ENCODE measurements at regions not wholly inside any gene's neighbourhood (a gene's known extent, or its start where the extent isn't known, plus 50 kb on each side); places are given as distances from the start of the nearest gene placed in this dataset.
A peak's percentile ranks its signal among the peaks of the same experiment; 100 is the strongest.

DNA sequence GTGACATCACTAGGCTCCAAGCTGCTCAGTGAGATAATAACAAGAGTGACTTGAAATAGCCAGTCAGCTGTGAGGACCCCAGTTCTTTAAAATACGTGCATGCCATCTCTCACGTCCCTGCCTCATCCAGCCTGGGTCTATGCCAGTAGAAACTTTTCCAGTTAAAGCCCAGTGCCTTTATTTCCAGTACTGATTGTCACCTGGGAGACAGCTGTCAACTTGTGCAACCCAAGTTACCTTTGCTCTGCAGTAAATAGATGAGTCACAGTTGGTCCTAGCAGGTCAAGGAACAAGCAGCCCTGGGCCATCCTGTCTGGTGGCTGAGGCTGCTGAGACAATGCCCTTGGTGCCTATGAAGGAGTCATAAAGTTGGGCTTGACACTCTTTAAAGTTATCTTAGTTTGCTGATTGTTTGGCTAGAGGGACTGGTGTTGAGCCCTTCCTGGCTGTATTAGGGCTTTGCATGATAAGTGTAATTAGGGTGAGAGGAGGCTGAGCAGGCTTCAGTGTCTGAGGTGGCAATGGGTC lies 228.7 kb downstream of the LACC1 start:
- Histone ChIP-seq H3K4me3 (ENCODE audit: low read depth, low read length) (no peak overlapping the region), H3K27me3 (ENCODE audit: control insufficient read depth, insufficient read depth, low read length) (no peaks in the 10 kb centered on the region), H3K36me3 (ENCODE audit: control insufficient read depth, insufficient read depth, low read length) (no peaks in the 10 kb centered on the region)
- no peak for DNase-seq (ENCODE audit: low read depth)
- TF ChIP-seq, protein P1, sequence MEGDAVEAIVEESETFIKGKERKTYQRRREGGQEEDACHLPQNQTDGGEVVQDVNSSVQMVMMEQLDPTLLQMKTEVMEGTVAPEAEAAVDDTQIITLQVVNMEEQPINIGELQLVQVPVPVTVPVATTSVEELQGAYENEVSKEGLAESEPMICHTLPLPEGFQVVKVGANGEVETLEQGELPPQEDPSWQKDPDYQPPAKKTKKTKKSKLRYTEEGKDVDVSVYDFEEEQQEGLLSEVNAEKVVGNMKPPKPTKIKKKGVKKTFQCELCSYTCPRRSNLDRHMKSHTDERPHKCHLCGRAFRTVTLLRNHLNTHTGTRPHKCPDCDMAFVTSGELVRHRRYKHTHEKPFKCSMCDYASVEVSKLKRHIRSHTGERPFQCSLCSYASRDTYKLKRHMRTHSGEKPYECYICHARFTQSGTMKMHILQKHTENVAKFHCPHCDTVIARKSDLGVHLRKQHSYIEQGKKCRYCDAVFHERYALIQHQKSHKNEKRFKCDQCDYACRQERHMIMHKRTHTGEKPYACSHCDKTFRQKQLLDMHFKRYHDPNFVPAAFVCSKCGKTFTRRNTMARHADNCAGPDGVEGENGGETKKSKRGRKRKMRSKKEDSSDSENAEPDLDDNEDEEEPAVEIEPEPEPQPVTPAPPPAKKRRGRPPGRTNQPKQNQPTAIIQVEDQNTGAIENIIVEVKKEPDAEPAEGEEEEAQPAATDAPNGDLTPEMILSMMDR (IDR thresholded peaks at IDR 0.05; ENCODE audit: insufficient read depth, low read length, poor library complexity, severe bottlenecking): no peak

DNA sequence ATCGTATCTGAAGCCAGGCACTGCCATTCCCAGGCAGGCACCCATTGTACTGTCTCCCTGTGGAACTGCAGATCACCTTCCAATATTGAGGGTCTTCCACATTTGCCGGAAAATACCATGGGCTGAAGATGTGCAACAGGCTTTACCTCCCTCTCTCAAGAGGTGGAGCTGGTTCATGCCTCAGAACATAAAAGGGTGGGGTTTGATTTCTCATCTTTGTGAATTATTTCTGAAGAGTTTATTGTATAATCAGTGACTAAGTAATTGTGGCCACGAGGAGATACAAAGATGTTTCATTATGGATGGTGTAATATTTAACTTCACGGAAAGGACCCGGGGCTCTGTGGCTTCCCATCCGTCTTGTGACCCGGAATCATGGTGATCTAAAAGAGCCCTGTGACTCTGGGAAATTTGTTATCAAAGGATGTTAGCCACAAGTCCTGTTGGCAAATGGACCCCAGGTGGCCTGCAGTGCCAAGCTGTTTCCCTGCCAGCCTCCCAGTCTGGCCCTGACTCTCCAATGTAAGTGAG lies 230.5 kb downstream of the LACC1 start:
- Histone ChIP-seq H3K36me3 (ENCODE audit: control insufficient read depth, insufficient read depth, low read length) (no peaks in the 10 kb centered on the region), H3K27me3 (ENCODE audit: control insufficient read depth, insufficient read depth, low read length) (no peaks in the 10 kb centered on the region), H3K4me3 (ENCODE audit: low read depth, low read length) (no peak overlapping the region)
- no peak for DNase-seq (ENCODE audit: low read depth)
- TF ChIP-seq, protein P1 (IDR thresholded peaks at IDR 0.05; ENCODE audit: insufficient read depth, low read length, poor library complexity, severe bottlenecking): no peak

DNA sequence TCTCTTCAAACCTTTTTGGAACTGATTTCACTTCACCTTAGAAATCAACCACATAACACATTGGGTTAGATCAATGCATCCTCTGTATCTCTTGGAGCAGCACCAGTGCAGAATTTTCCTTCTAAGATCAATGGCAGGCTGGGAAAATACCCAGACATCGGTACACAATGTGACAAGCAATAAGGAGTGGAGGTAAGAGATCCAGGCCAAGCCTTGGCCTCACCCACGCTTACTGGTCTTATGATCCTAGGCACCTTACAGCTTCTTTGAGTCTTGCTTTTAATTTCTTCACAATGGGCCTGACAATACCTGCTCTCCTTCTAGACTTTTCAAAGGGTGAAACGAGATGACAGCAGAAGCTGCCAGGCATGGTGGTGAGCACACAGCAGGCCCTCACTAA lies 232.0 kb downstream of the LACC1 start:
- Histone ChIP-seq H3K27me3 (ENCODE audit: control insufficient read depth, insufficient read depth, low read length) (no peaks in the 10 kb centered on the region), H3K4me3 (ENCODE audit: low read depth, low read length) (no peak overlapping the region), H3K36me3 (ENCODE audit: control insufficient read depth, insufficient read depth, low read length) (no peaks in the 10 kb centered on the region)
- no peak for DNase-seq (ENCODE audit: low read depth)
- TF ChIP-seq, protein P1 (IDR thresholded peaks at IDR 0.05; ENCODE audit: insufficient read depth, low read length, poor library complexity, severe bottlenecking): no peak

DNA sequence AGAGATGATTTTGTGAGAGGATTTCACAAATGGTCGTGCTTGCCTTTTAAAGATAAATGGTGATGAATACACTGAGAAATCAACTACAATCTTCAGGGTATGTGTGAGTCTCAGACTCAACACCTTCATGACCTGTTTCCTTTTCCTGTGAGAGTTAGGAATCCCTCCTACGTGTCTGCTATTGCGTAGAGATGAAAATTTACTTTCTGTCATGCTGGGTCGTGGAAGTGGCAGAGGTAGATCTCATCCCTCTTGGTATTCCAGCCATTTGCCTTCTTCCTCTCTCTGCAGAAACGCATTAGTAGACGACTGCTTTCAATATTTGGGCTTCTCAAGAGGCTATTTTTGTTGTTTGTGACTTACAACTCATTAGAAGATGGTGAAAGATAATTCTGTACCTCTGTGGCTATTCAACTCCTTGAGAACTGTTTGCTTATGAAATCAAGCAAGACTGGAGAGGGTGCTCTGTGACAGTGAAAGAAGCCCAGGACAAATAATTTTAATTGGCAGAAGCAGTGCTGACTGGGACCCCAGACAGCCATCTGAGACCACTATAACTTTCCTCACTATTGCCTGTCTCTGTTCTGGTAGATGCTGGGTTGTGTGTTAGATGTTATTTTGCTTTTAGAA lies 233.1 kb downstream of the LACC1 start:
- DNase-seq (ENCODE audit: low read depth): no peak
- TF ChIP-seq, protein P1 (IDR thresholded peaks at IDR 0.05; ENCODE audit: insufficient read depth, low read length, poor library complexity, severe bottlenecking): no peak
- no peaks in the 10 kb centered on the region for H3K36me3 ChIP-seq (ENCODE audit: control insufficient read depth, insufficient read depth, low read length)
- no peak overlapping the region for H3K4me3 ChIP-seq (ENCODE audit: low read depth, low read length)
- no peaks in the 10 kb centered on the region for H3K27me3 ChIP-seq (ENCODE audit: control insufficient read depth, insufficient read depth, low read length)

DNA sequence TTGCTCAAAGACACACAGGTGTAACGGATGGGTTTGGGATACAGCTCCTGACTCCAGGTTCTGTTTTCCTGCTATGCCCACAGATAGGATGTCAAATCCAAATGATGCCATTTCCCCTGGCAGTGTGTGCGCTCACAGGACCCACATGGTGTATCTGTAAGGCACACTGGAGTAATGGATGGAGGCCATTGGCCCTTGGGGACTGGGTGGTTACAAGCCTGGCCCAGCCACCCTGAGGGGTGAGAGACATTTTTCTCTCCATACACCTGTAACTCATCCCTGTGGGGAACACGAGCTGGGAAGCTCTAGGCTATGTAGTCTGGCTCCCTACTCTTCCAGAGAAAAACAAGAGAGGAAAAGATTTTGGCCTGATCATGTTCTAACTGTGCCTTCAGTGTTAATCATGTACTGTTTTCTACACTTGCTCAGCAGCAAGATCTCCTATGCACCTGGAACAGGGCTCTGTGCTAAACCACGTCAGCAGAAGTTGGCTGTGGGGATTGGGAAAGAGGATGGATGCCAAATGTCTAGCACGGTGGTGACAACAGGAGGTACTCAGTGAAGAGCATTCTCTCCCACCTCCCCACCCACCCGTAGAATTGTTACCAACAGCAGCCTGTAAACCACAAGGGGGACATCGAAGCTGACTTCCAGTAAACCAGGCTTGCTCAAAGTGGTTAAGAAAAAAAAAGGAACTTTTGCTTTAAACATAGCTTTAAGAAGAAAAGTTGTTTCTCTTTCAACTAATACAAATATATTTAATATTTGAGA lies 237.0 kb downstream of the LACC1 start:
- Histone ChIP-seq H3K27me3 (ENCODE audit: control insufficient read depth, insufficient read depth, low read length) (no peaks in the 10 kb centered on the region), H3K4me3 (ENCODE audit: low read depth, low read length) (no peak overlapping the region), H3K36me3 (ENCODE audit: control insufficient read depth, insufficient read depth, low read length) (no peaks in the 10 kb centered on the region)
- no peak for DNase-seq (ENCODE audit: low read depth)
- TF ChIP-seq, protein P1 (IDR thresholded peaks at IDR 0.05; ENCODE audit: insufficient read depth, low read length, poor library complexity, severe bottlenecking): peak; percentile 14
